H1 (cell line): ENCODE measurements at regions not wholly inside any gene's neighbourhood (a gene's known extent, or its start where the extent isn't known, plus 50 kb on each side); places are given as distances from the start of the nearest gene placed in this dataset.

Source experiments
- CTCF ChIA-PET: fragments of 300-600 bp; sonication (Branson Sonifier 250); formaldehyde crosslinking; loops from one replicate; lab custom pipeline; 2021; ENCODE audit not compliant: partially characterized antibody; lab: Charles Lee
- POLR2A ChIA-PET: fragments of 300-600 bp; sonication (Branson Sonifier 250); formaldehyde crosslinking; loops from one replicate; lab custom pipeline; 2021; ENCODE audit warnings: inconsistent platforms; ENCODE audit not compliant: partially characterized antibody; lab: Charles Lee
- DNase-seq, 2 experiments: peaks; one replicate each; pipeline versions ENCODE4 v3.0.0 to v3.0.0-alpha.2; 2010 to 2022; ENCODE audit warnings: low spot score in 2 of 2, low read depth in 1 of 2, mixed read lengths in 1 of 2
- FAIRE-seq: peaks from 2 replicates; lab custom pipeline; 2011; peaks lifted over from hg19 to GRCh38; lab: Jason Lieb, UNC
- H2AFZ ChIP-seq: 2 replicates; pipeline ENCODE4 v1.8.1; 2012; ENCODE audit warnings: low read length, inconsistent platforms
- H2AK5ac ChIP-seq: 2 replicates; pipeline ENCODE4 v1.6.1; 2013; ENCODE audit warnings: low read depth, low read length
- H2BK120ac ChIP-seq: replicated peaks from 2 replicates; pipeline ENCODE3; 2013; ENCODE audit warnings: low read depth, low read length, inconsistent platforms
- H2BK12ac ChIP-seq: 2 replicates; pipeline ENCODE4 v1.6.1; 2013; ENCODE audit warnings: low read depth, low read length
- H2BK15ac ChIP-seq: 2 replicates; pipeline ENCODE4 v1.6.1; 2013; ENCODE audit warnings: low read length
- H2BK20ac ChIP-seq: 2 replicates; pipeline ENCODE4 v1.6.1; 2013; ENCODE audit warnings: low read length
- H2BK5ac ChIP-seq: 2 replicates; pipeline ENCODE4 v1.6.1; 2013; ENCODE audit warnings: low read depth, low read length
- H3K14ac ChIP-seq: 2 replicates; pipeline ENCODE4 v1.6.1; 2013; ENCODE audit warnings: inconsistent platforms; ENCODE audit not compliant: insufficient read length
- H3K18ac ChIP-seq: 2 replicates; pipeline ENCODE4 v1.6.1; 2013; ENCODE audit warnings: low read length; ENCODE audit errors: extremely low read depth
- H3K23ac ChIP-seq: 2 replicates; pipeline ENCODE4 v1.6.1; 2013; ENCODE audit warnings: inconsistent platforms; ENCODE audit not compliant: insufficient read length
- H3K23me2 ChIP-seq: 2 replicates; pipeline ENCODE4 v1.6.1; 2013; ENCODE audit warnings: low read depth, low read length
- H3K27ac ChIP-seq: 2 replicates; pipeline ENCODE4 v1.6.1; 2011; ENCODE audit warnings: low read depth, low read length, inconsistent platforms
- H3K27me3 ChIP-seq, 4 experiments: replicated peaks in 1 of 4; 1 replicate in 1 of 4; 2 replicates in 3 of 4; pipeline versions ENCODE4 v1.6.1 to v1.8.1; 2011 to 2013; ENCODE audit warnings: low read length in 3 of 4, mild to moderate bottlenecking in 3 of 4, inconsistent platforms in 2 of 4, mixed read lengths in 2 of 4, moderate library complexity in 1 of 4; ENCODE audit not compliant: control insufficient read depth in 3 of 4, insufficient read depth in 3 of 4; ENCODE audit errors: extremely low read depth in 1 of 4
- H3K36me3 ChIP-seq, 4 experiments: 2 replicates each; pipeline versions ENCODE4 v1.6.1 to v1.8.1; 2011 to 2013; ENCODE audit warnings: mild to moderate bottlenecking in 4 of 4, low read length in 3 of 4, moderate library complexity in 2 of 4, control low read depth in 1 of 4, inconsistent platforms in 1 of 4; ENCODE audit not compliant: insufficient read depth in 4 of 4, control insufficient read depth in 2 of 4
- H3K4ac ChIP-seq: replicated peaks from 2 replicates; pipeline ENCODE3; 2013; ENCODE audit warnings: low read length, low read depth, mixed read lengths, inconsistent platforms; ENCODE audit not compliant: insufficient read length
- H3K4me1 ChIP-seq, 4 experiments: replicated peaks in 1 of 4; 1 replicate in 1 of 4; 2 replicates in 3 of 4; pipeline versions ENCODE4 v1.6.1 to v1.8.1; 2011 to 2013; ENCODE audit warnings: low read length in 3 of 4, inconsistent platforms in 2 of 4, mixed read lengths in 1 of 4; ENCODE audit not compliant: insufficient read depth in 4 of 4, control insufficient read depth in 3 of 4
- H3K4me2 ChIP-seq, 2 experiments: 2 replicates each; pipeline versions ENCODE4 v1.6.1 to v1.8.1; 2011 to 2013; ENCODE audit warnings: low read depth in 2 of 2, low read length in 2 of 2, control low read depth in 1 of 2, inconsistent platforms in 1 of 2, mild to moderate bottlenecking in 1 of 2; ENCODE audit not compliant: insufficient read depth in 1 of 2
- H3K4me3 ChIP-seq, 4 experiments: fragments of 200-600, 300-600 bp in 1 of 4; sonication (generic), shearing (Covaris generic), sonication (Bioruptor Twin) in 1 of 4; 2 replicates each; pipeline versions ENCODE4 v1.5.1 to v1.8.1; 2011 to 2016; ENCODE audit warnings: low read length in 4 of 4, low read depth in 3 of 4, control low read depth in 2 of 4, inconsistent platforms in 2 of 4, mild to moderate bottlenecking in 2 of 4, mixed read lengths in 1 of 4, moderate library complexity in 1 of 4; ENCODE audit not compliant: insufficient read depth in 2 of 4; ENCODE audit errors: extremely low read depth in 1 of 4
- H3K56ac ChIP-seq: replicated peaks from 2 replicates; pipeline ENCODE3; 2013; ENCODE audit warnings: low read depth, mild to moderate bottlenecking, mixed read lengths, low read length, inconsistent platforms; ENCODE audit not compliant: insufficient read length
- H3K79me1 ChIP-seq: 2 replicates; pipeline ENCODE4 v1.6.1; 2013; ENCODE audit warnings: low read depth, low read length, control low read depth
- H3K79me2 ChIP-seq, 2 experiments: 2 replicates each; pipeline versions ENCODE4 v1.6.1 to v1.8.1; 2012 to 2013; ENCODE audit warnings: low read length in 2 of 2, mild to moderate bottlenecking in 2 of 2, inconsistent platforms in 1 of 2; ENCODE audit not compliant: insufficient read depth in 2 of 2, control insufficient read depth in 1 of 2
- H3K9ac ChIP-seq, 4 experiments: replicated peaks in 1 of 4; 1 replicate in 1 of 4; 2 replicates in 3 of 4; pipeline versions ENCODE4 v1.6.1 to v1.8.1; 2011 to 2013; ENCODE audit warnings: low read depth in 3 of 4, low read length in 3 of 4, control low read depth in 2 of 4, mild to moderate bottlenecking in 2 of 4, moderate library complexity in 2 of 4, inconsistent platforms in 1 of 4; ENCODE audit errors: extremely low read depth in 1 of 4
- H3K9me3 ChIP-seq, 2 experiments: 2 replicates each; pipeline versions ENCODE4 v1.6.1 to v1.8.1; 2012 to 2013; ENCODE audit warnings: mild to moderate bottlenecking in 2 of 2, moderate library complexity in 2 of 2, control low read depth in 1 of 2, inconsistent platforms in 1 of 2, low read depth in 1 of 2, low read length in 1 of 2, mixed read lengths in 1 of 2; ENCODE audit not compliant: insufficient read depth in 2 of 2
- H4K20me1 ChIP-seq, 2 experiments: replicated peaks in 1 of 2; 2 replicates each; pipeline versions ENCODE3 to v1.8.1; 2011 to 2013; ENCODE audit warnings: inconsistent platforms in 2 of 2, low read length in 2 of 2, mild to moderate bottlenecking in 1 of 2; ENCODE audit not compliant: insufficient read depth in 2 of 2, control insufficient read depth in 1 of 2
- H4K5ac ChIP-seq: 2 replicates; pipeline ENCODE4 v1.6.1; 2013; ENCODE audit warnings: low read length, low read depth, mixed read lengths, inconsistent platforms; ENCODE audit not compliant: insufficient read length
- H4K8ac ChIP-seq: 2 replicates; pipeline ENCODE4 v1.8.0; 2013; ENCODE audit warnings: mild to moderate bottlenecking, moderate library complexity, low read length, inconsistent platforms; ENCODE audit not compliant: insufficient read depth; ENCODE audit errors: extremely low read depth
- H4K91ac ChIP-seq: replicated peaks from 2 replicates; pipeline ENCODE3; 2013; ENCODE audit warnings: low read length, mixed read lengths, inconsistent platforms; ENCODE audit not compliant: insufficient read length
- CBX5 ChIP-seq: fragments of 300-800, 300-1000 bp; sonication (generic); IDR thresholded peaks from 2 replicates; pipeline ENCODE4 v1.7.1; 2016; ENCODE audit warnings: antibody characterized with exemption, low read length, low read depth
- CHD1 ChIP-seq: IDR thresholded peaks from 2 replicates; pipeline ENCODE4 v1.6.1; 2012; ENCODE audit warnings: low read depth, low read length, improper control_type of control experiment
- POU5F1 ChIP-seq: IDR thresholded peaks from 2 replicates; pipeline ENCODE4 v1.6.1; 2011; ENCODE audit warnings: low read depth, mild to moderate bottlenecking, low read length, moderate library complexity
- TAF7 ChIP-seq: optimal IDR thresholded peaks from 2 replicates; pipeline ENCODE3; 2011; ENCODE audit warnings: low read depth, mild to moderate bottlenecking, inconsistent platforms, low read length, moderate library complexity, borderline replicate concordance
- WGBS, 2 experiments: shearing (Covaris generic) in 1 of 2; methylation state at CpG; one replicate each; pipeline versions ENCODE4 v1.1.6 to v1.1.7; 2013 to 2015; ENCODE audit warnings: low lambda C conversion rate in 2 of 2, mixed read lengths in 2 of 2, inconsistent platforms in 1 of 2, low coverage in 1 of 2, missing lambda C conversion rate in 1 of 2; ENCODE audit not compliant: insufficient replicate concordance in 2 of 2, insufficient coverage in 1 of 2, insufficient read length in 1 of 2; ENCODE audit errors: extremely low coverage in 1 of 2, missing lambda C conversion rate in 1 of 2; 5-methylcytosine and 5-hydroxymethylcytosine counted together

DNA sequence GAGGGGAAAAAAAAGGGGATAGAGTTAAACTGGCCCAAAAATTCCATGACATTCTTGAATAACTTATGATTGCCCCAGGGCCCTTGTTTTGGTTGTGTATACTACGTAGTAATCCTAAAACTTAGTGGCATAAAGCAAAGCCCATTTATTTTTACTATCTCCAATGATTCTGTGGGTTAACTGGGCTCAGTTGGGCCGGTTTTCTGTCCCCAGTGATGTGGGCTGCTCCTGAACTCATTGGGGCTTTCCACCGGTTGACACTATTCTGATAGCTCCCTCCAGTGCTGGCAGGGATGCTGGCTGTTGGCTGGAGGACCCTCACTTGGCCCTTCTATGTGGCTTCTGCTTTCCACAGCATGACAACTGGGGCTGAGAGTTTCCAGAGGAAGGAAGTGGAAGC is 60.0 kb upstream of the TGIF1 start:
- no peak overlapping the region for H2BK20ac ChIP-seq
- H3K18ac ChIP-seq, result no peak overlapping the region
- no peak overlapping the region for H2BK120ac ChIP-seq
- no peak overlapping the region for H3K4ac ChIP-seq
- no peak overlapping the region for H2BK15ac ChIP-seq
- FAIRE-seq, result no peak
- H4K8ac ChIP-seq, result no peak overlapping the region
- H3K4me1 ChIP-seq, result peaks cover 0 to 6% (median 1%) of the 10 kb centered on the region in 4 experiments; a peak in 3 of 7 replicates
- H3K56ac ChIP-seq, result no peak overlapping the region
- H4K91ac ChIP-seq, result no peak overlapping the region
- no peak overlapping the region for H3K14ac ChIP-seq
- H4K20me1 ChIP-seq, result no peaks in the 10 kb centered on the region
- POLR2A ChIA-PET, result interaction anchor here (1.4 kb wide), 1 partner anchor 58 kb away, joined by 3 read pairs; no protein-coding TSS in a partner anchor
- H3K4me3 ChIP-seq, result no peak overlapping the region
- no peak overlapping the region for H4K5ac ChIP-seq
- H3K36me3 ChIP-seq, result no peaks in the 10 kb centered on the region
- H2BK5ac ChIP-seq, result no peak overlapping the region
- H3K27ac ChIP-seq, result no peak overlapping the region
- DNase-seq, result no peak
- no peak overlapping the region; the same call in 1 of the 2 replicates for H2BK12ac ChIP-seq
- no peak overlapping the region for H2AK5ac ChIP-seq
- no peak overlapping the region for H2AFZ ChIP-seq
- H3K9me3 ChIP-seq, result peaks cover 5 to 8% of the 10 kb centered on the region in 2 experiments; a peak in 3 of 4 replicates
- no peak overlapping the region for H3K4me2 ChIP-seq
- H3K27me3 ChIP-seq, result no peaks in the 10 kb centered on the region
- WGBS, 2 experiments, result 94% methylated on average over 3 of the region's 3 CpGs; no CpG with 5 or more reads in 1 of the 2 experiments
- no peak overlapping the region for H3K23ac ChIP-seq
- no peaks in the 10 kb centered on the region for H3K79me1 ChIP-seq
- no peak overlapping the region for H3K9ac ChIP-seq
- no peaks in the 10 kb centered on the region for H3K23me2 ChIP-seq
- no peaks in the 10 kb centered on the region for H3K79me2 ChIP-seq
- CTCF ChIA-PET, result interaction anchor here (0.8 to 1.7 kb wide), 3 partner anchors 10 to 115 kb away, joined by 3 to 6 read pairs (median 3); no protein-coding TSS in a partner anchor
- no peak for TF ChIP-seq TAF7
- TF ChIP-seq CBX5, result no peak
- no peak for TF ChIP-seq CHD1
- TF ChIP-seq POU5F1, result no peak
